Smooth muscle cell (in vitro differentiated cells): ENCODE measurements at regions not wholly inside any gene's neighbourhood (a gene's known extent, or its start where the extent isn't known, plus 50 kb on each side); places are given as distances from the start of the nearest gene placed in this dataset.

Experiments
- DNase-seq: peaks from one replicate; lab custom pipeline; 2025; ENCODE audit not compliant: unreplicated experiment; lab: John Stamatoyannopoulos, UW
- H2AFZ ChIP-seq: fragments of 200-600 bp; sonication (generic); 2 replicates; pipeline ENCODE4 v1.6.0; 2016; ENCODE audit warnings: antibody characterized with exemption, low read depth, mild to moderate bottlenecking
- H3F3A ChIP-seq: fragments of 200-600 bp; sonication (generic); 2 replicates; pipeline ENCODE4 v1.6.0; 2017; ENCODE audit warnings: antibody characterized with exemption, low read depth
- H3K27ac ChIP-seq: fragments of 200-600 bp; sonication (generic); 2 replicates; pipeline ENCODE4 v1.5.1; 2016; ENCODE audit warnings: low read depth, mild to moderate bottlenecking
- H3K27me3 ChIP-seq: fragments of 200-600 bp; sonication (generic); 2 replicates; pipeline ENCODE4 v1.6.1; 2016; ENCODE audit warnings: low read depth, mild to moderate bottlenecking
- H3K36me3 ChIP-seq: fragments of 200-600 bp; sonication (generic); 2 replicates; pipeline ENCODE4 v1.5.1; 2016; ENCODE audit warnings: low read depth
- H3K4me1 ChIP-seq: fragments of 200-600 bp; sonication (generic); 2 replicates; pipeline ENCODE4 v1.5.1; 2016; ENCODE audit warnings: low read depth
- H3K4me2 ChIP-seq: fragments of 200-600 bp; sonication (generic); 2 replicates; pipeline ENCODE4 v1.6.0; 2016; ENCODE audit warnings: mild to moderate bottlenecking
- H3K4me3 ChIP-seq: fragments of 200-600 bp; sonication (generic); 2 replicates; pipeline ENCODE4 v1.5.1; 2016; ENCODE audit warnings: mild to moderate bottlenecking
- H3K79me2 ChIP-seq: fragments of 200-600 bp; sonication (generic); 2 replicates; pipeline ENCODE4 v1.6.0; 2016; ENCODE audit warnings: low read depth, mild to moderate bottlenecking
- H3K9ac ChIP-seq: fragments of 200-600 bp; sonication (generic); 2 replicates; pipeline ENCODE4 v1.6.0; 2016; ENCODE audit warnings: low read depth
- H3K9me3 ChIP-seq: fragments of 200-600 bp; sonication (generic); replicated peaks from 2 replicates; pipeline ENCODE4 v1.5.1; 2016; ENCODE audit warnings: low read depth
- H4K20me1 ChIP-seq: fragments of 200-600 bp; sonication (generic); 2 replicates; pipeline ENCODE4 v1.6.0; 2016; ENCODE audit warnings: low read depth
- CTCF ChIP-seq: fragments of 200-600 bp; sonication (generic); IDR thresholded peaks from 2 replicates; pipeline ENCODE4 v1.5.1; 2017; ENCODE audit warnings: borderline replicate concordance, mild to moderate bottlenecking, antibody characterized with exemption; ENCODE audit not compliant: insufficient read depth, poor library complexity, severe bottlenecking
- WGBS: methylation state at CpG from one replicate; pipeline ENCODE4 v1.1.7; 2016; ENCODE audit warnings: low lambda C conversion rate; 5-methylcytosine and 5-hydroxymethylcytosine counted together

- WGBS = 90% methylated on average over 5 of the region's 5 CpGs
- Histone ChIP-seq H3F3A (no peaks in the 10 kb centered on the region), H3K4me1 (peaks cover 9% of the 10 kb centered on the region), H3K9ac (no peak overlapping the region), H3K36me3 (no peaks in the 10 kb centered on the region), H3K4me2 (no peak overlapping the region), H3K4me3 (no peak overlapping the region), H3K27me3 (no peaks in the 10 kb centered on the region), H3K9me3 (no peaks in the 10 kb centered on the region), H4K20me1 (no peaks in the 10 kb centered on the region), H2AFZ (peak overlapping the region; percentile 58), H3K27ac (no peak overlapping the region), H3K79me2 (no peaks in the 10 kb centered on the region)
- TF ChIP-seq CTCF = no peak
- DNase-seq = no peak
Measured at GRCh38 chr5:164185000-164185399, 679.6 kb downstream of the MAT2B start.

DNA sequence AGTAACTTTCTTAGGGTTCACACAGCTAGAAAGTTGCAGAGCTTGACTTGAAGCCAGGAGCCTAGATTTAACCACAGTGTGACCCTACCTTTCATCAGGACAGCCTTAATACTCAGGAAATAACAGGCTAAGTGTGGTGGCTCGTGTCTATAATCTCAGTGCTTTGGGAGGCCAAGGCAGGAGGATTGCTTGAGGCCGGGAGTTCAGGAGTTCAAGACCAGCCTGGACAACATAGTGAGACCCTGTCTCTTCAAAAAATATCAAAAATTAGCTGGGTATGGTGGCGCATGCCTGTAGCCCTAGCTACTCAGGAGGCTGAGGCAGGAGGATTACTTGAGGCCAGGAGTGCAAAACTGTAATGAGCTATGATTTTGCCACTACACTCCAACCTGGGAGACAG, 681.1 kb downstream of the MAT2B start:
- no peak overlapping the region for H3K4me3 ChIP-seq

GRCh38 chr5:164187785-164188184, 682.4 kb downstream of the MAT2B start:
- H4K20me1 ChIP-seq = no peaks in the 10 kb centered on the region
- H3K9ac ChIP-seq = no peak overlapping the region
- no peaks in the 10 kb centered on the region for H3K27me3 ChIP-seq
- no peaks in the 10 kb centered on the region for H3K79me2 ChIP-seq
- H3K9me3 ChIP-seq = no peaks in the 10 kb centered on the region
- no peak overlapping the region for H2AFZ ChIP-seq
- DNase-seq = no peak
- TF ChIP-seq CTCF = no peak
- no peak overlapping the region for H3K4me3 ChIP-seq
- H3K4me2 ChIP-seq = no peak overlapping the region
- no peaks in the 10 kb centered on the region for H3F3A ChIP-seq
- H3K27ac ChIP-seq = no peak overlapping the region
- H3K4me1 ChIP-seq = peaks cover 9% of the 10 kb centered on the region
- WGBS = 71% methylated on average over 2 of the region's 2 CpGs
- H3K36me3 ChIP-seq = no peaks in the 10 kb centered on the region

More for the DNA sequence above, 681.1 kb downstream of the MAT2B start:
- Histone ChIP-seq H3K36me3 (no peaks in the 10 kb centered on the region), H3K4me2 (no peak overlapping the region), H3K9ac (no peak overlapping the region), H2AFZ (no peak overlapping the region), H3F3A (no peaks in the 10 kb centered on the region), H3K27ac (no peak overlapping the region), H3K27me3 (no peaks in the 10 kb centered on the region), H4K20me1 (no peaks in the 10 kb centered on the region), H3K79me2 (no peaks in the 10 kb centered on the region), H3K9me3 (no peaks in the 10 kb centered on the region), H3K4me1 (peaks cover 9% of the 10 kb centered on the region)
- TF ChIP-seq CTCF = no peak
- DNase-seq = no peak
- 91% methylated on average over 3 of the region's 3 CpGs for WGBS

DNA sequence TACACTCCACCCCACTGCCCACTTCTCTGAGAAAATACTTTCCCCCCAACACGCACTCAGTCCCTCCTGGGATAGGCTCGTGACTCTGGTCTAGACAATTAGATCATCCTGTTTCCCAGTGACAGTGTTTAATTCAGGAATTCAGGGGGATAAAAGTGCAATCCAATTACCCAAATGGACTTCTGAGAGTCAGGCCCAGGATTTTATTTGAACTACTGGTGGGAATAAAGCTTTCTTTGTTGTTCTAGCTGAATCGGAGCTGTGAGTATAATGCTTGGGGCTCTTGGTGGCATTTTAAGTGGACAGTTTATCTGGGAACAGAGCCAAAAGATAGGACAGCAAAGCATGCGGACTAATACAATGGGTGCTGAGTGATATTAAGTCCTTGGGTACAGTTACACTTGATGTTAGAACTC, 683.3 kb downstream of the MAT2B start:
- TF ChIP-seq CTCF = no peak
- no peaks in the 10 kb centered on the region for H3K36me3 ChIP-seq
- no peak overlapping the region for H3K27ac ChIP-seq
- no peak for DNase-seq
- H3K4me1 ChIP-seq = peaks cover 5% of the 10 kb centered on the region
- no peak overlapping the region for H3K4me2 ChIP-seq
- H3K79me2 ChIP-seq = no peaks in the 10 kb centered on the region
- H3K9ac ChIP-seq = no peak overlapping the region
- no peak overlapping the region for H2AFZ ChIP-seq
- no peaks in the 10 kb centered on the region for H3K27me3 ChIP-seq
- no peaks in the 10 kb centered on the region for H3K9me3 ChIP-seq
- no peak overlapping the region for H3K4me3 ChIP-seq
- no peaks in the 10 kb centered on the region for H3F3A ChIP-seq
- 28% methylated on average over 4 of the region's 4 CpGs for WGBS
- no peaks in the 10 kb centered on the region for H4K20me1 ChIP-seq
